HG03280 (cell line): ENCODE measurements at regions not wholly inside any gene's neighbourhood (a gene's known extent, or its start where the extent isn't known, plus 50 kb on each side); places are given as distances from the start of the nearest gene placed in this dataset.

ENCODE experiments used
- ATAC-seq: cut with Tn5 transposase; IDR thresholded peaks from one replicate; pipeline ENCODE4 v1.9.1; 2021; ENCODE audit warnings: mild to moderate bottlenecking, moderate library complexity; ENCODE audit not compliant: unreplicated experiment

DNA sequence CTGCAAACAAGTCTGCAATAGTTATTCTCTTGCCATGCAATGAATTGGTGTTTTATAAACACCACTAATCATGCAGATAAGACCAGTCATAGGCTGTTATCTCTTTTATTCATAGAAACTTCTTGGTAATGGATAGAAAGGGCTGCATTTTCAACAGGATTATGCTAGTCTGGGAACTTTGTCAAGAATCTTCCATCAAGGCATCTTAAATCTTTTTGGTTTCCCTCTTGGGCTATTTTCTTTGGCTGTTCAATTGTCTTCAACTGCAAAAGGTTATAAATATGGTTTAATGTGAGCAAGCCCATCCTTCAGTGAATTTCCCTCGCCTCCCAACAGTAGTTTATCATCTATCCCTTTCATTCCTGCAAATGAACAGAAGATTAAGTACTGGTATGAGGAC, 59.0 kb upstream of the MINAR1 start:
- ATAC-seq, result no peak

DNA sequence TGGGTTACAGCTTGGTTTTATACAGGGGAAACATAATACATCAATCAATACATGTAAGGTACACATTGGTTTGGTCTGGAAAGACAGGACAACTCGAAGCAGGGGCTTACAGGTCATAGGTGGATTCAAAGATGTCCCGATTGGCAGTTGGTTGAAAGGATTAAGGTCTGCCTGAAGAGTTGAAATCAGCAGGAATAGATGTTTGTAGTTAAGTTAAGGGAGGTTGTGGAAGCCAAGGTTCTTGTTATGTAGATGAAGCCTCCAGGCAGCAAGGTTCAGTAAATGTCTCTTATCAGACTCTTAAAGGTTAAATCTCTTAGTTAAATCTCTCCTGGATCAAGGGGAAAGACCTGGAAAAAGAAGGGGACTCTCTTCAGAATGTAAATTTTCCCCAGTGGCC, 58.4 kb upstream of the MINAR1 start:
- ATAC-seq, result no peak

DNA sequence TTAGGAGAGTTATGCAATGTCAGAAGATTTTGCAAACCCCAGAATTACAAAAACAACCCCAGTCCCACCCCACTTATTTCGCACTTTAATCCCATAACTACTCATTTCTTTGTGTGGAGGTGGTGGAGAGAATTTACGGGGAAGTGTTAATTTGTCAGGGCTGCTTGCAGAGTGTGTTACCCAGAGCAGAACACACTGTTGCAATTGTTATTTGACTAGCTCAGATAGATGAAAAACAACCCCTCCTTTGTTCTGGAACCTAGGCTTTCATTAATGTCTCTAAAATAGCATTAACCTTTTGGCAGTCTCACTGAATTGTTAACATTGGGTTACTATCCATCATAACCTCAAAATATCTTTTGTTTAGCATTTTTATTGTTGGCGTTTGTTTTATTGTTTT, 55.8 kb upstream of the MINAR1 start:
- no peak for ATAC-seq

DNA sequence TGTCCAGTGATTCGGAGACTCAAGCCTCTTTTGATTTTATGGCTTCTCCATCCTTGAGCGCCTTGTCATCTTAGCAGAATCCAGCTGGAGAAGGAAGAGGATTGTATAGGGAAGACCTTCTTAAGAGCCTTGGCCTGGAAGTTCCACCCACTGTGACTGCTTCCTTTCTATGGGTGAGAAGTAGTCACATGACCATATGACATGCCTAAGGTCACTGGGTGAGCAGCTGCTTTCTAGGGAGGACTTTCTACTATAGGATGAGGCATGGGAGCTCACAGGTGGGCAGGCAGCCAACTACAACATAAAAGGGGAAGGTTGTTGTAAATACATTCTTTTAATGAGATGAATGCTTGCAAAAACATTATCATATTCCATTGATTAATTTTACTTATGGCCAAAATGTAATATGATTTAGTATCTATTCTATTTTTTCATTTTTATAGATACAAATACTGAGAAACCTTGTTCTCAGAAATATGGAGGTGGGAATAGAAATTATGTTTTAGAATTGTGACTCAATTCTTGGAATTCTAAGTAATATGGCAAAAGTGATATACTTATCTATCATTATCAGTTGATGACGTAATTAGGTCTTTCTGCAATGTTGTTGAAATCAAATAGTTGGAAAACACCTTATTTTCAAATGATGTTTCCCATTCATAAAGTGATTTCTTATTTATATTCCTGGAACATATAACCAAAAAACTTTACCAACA, 53.6 kb upstream of the MINAR1 start:
- ATAC-seq, result no peak

DNA sequence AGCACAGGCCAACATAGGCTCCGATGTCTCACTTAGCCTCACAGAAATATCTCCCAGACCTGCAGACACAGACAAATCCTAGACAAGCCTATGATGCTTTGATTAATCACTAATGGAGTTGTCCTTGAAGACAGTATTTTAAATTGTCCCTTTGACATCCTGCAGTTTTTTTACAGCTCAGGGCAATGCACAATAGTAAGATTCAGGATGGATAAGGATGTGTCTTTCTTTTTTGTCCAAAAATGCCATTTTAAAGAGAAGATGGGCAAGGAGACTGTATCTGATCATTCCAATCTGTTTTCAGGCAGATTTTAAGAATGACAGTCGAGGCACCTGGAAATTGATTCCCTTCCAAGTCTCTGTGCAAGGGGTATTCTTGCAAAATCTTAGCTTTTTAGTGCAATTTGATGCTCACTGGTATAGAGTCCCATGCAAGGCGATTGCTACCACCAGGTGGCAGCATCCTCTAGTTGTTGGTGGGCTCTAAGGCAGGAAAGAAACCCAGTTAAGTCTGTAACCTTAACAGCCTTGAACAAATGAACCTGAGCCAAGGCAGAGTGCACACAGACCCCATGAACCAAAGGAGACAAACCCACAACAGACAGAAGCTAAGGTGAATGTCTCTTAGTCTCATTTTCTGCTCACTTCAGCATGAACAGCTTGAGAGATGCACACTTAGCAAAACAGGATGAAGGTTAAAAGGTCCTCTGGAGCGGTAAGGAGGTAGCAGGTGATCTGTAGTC, 51.2 kb upstream of the MINAR1 start:
- peak; percentile 63 for ATAC-seq

DNA sequence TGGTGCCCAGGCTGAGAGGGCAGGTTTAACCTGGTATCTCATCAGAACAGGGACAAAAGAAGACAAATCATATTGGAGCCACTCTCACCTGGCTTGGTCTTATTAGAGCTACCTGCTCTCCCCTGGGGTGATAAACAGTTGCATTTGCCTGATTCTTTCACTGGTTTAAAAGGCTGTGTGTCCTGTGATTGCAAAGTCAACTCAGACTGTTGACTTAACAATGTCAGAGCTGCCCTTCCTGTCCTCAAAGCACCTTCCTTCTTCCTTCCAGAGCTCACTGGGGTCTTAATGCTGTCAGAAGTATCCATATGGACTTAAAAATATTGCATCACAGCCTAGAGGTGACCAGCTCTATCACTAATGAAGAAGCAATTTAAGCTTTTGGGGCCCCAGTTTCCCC, 50.5 kb upstream of the MINAR1 start:
- no peak for ATAC-seq
